Gastrocnemius medialis (tissue), 4 donors: ENCODE measurements at regions not wholly inside any gene's neighbourhood (a gene's known extent, or its start where the extent isn't known, plus 50 kb on each side); places are given as distances from the start of the nearest gene placed in this dataset.
A peak's percentile ranks its signal among the peaks of the same experiment; 100 is the strongest.

Source experiments
- ATAC-seq, 2 donors: fragments of 150-250 bp; one replicate each; pipeline ENCODE4 v1.9.1; 2016
- DNase-seq, 2 donors: peaks; one replicate each; pipeline ENCODE4 v3.0.0-alpha.2; 2019
- H3K27ac ChIP-seq, 4 donors: fragments of 200-600 bp; sonication (generic); 1 replicate in 1 of 4; 2 replicates in 3 of 4; pipeline ENCODE4 v1.5.1; 2016 to 2018; ENCODE audit warnings: mild to moderate bottlenecking in 2 of 4, moderate library complexity in 1 of 4
- H3K27me3 ChIP-seq, 3 donors: fragments of 200-600 bp; sonication (generic) in 2 of 3; 1 replicate in 1 of 3; 2 replicates in 2 of 3; pipeline versions ENCODE4 v1.5.1 to v1.6.0; 2016 to 2019; ENCODE audit warnings: mild to moderate bottlenecking in 1 of 3, moderate library complexity in 1 of 3
- H3K36me3 ChIP-seq, 2 donors: fragments of 200-600 bp; sonication (generic) in 1 of 2; one replicate each; pipeline ENCODE4 v1.5.1; 2017 to 2018
- H3K4me1 ChIP-seq, 2 donors: fragments of 200-600 bp; sonication (generic) in 1 of 2; one replicate each; pipeline ENCODE4 v1.5.1; 2016 to 2017; ENCODE audit warnings: mild to moderate bottlenecking in 2 of 2
- H3K4me3 ChIP-seq, 4 donors: fragments of 200-600 bp; sonication (generic) in 3 of 4; 1 replicate in 1 of 4; 2 replicates in 3 of 4; pipeline ENCODE4 v1.5.1; 2016 to 2019; ENCODE audit warnings: mild to moderate bottlenecking in 2 of 4
- H3K9me3 ChIP-seq, 3 donors: fragments of 200-600 bp; sonication (generic) in 2 of 3; 1 replicate in 1 of 3; 2 replicates in 2 of 3; pipeline ENCODE4 v1.5.1; 2016 to 2019
- POLR2A ChIP-seq, 2 donors: fragments of 450-650 bp; IDR thresholded peaks; one replicate each; pipeline ENCODE4 v1.6.1; 2017; ENCODE audit warnings: antibody characterized with exemption in 2 of 2, mild to moderate bottlenecking in 2 of 2, moderate library complexity in 2 of 2
- in situ Hi-C, 4 donors: fragments of 200-750 bp; cut with MboI; loops; one replicate each; pipeline versions ENCODE4 v1.15.0 to v1.8.0; 2017; ENCODE audit warnings: low sequenced_read_pairs in 4 of 4
- intact Hi-C: fragments of 100-400 bp; cut with DNase I; formaldehyde crosslinking; loops from one replicate; pipeline ENCODE4 v1.15.1; 2023; ENCODE audit warnings: low total_unique reads
- TF ChIP-seq, protein P1 (sequence below), 5 experiments: fragments of 450-650 bp in 3 of 5; fragments of 200-600 bp in 2 of 5; sonication (generic) in 2 of 5; IDR thresholded peaks in 4 of 5; conservative IDR thresholded peaks in 1 of 5; 1 replicate in 4 of 5; 2 replicates in 1 of 5; pipeline ENCODE4 v1.5.1; 2016 to 2019; ENCODE audit warnings: antibody characterized with exemption in 5 of 5, mild to moderate bottlenecking in 3 of 5, moderate library complexity in 3 of 5

DNA sequence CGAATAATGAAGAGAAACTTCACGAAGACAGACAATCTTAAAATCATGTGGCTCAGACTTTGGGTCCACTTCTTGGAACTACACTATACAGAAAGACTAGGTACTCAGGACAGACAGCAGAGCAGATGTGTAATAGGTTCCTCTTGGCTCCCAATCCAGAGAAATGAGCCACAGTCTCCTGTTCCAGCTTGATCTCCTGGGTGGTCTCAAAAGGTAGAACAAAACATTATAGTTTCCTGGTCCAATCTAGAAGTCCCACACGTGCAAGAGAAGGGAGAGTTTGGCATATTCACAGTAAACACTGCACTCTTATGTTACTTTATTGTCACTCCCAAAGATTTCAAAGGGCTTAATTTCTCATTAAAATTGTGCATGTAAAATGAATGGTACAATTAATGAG lies 134.5 kb upstream of the FIBIN start:
- DNase-seq (no peak), ATAC-seq (no peak)
- Histone ChIP-seq H3K9me3 (no peaks in the 10 kb centered on the region), H3K36me3 (no peaks in the 10 kb centered on the region), H3K27ac (no peak overlapping the region), H3K4me1 (peaks cover 5 to 9% of the 10 kb centered on the region in 2 donors), H3K4me3 (no peak overlapping the region), H3K27me3 (no peaks in the 10 kb centered on the region)
- TF ChIP-seq, protein P1, sequence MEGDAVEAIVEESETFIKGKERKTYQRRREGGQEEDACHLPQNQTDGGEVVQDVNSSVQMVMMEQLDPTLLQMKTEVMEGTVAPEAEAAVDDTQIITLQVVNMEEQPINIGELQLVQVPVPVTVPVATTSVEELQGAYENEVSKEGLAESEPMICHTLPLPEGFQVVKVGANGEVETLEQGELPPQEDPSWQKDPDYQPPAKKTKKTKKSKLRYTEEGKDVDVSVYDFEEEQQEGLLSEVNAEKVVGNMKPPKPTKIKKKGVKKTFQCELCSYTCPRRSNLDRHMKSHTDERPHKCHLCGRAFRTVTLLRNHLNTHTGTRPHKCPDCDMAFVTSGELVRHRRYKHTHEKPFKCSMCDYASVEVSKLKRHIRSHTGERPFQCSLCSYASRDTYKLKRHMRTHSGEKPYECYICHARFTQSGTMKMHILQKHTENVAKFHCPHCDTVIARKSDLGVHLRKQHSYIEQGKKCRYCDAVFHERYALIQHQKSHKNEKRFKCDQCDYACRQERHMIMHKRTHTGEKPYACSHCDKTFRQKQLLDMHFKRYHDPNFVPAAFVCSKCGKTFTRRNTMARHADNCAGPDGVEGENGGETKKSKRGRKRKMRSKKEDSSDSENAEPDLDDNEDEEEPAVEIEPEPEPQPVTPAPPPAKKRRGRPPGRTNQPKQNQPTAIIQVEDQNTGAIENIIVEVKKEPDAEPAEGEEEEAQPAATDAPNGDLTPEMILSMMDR (IDR thresholded peaks at IDR 0.05 in 4 of 5, conservative IDR thresholded peaks at IDR 0.05 in 1 of 5), result no peak
- no peak for TF ChIP-seq POLR2A (IDR thresholded peaks at IDR 0.05)
- intact Hi-C loops (no loop called here), in situ Hi-C loops (no loop called here)

DNA sequence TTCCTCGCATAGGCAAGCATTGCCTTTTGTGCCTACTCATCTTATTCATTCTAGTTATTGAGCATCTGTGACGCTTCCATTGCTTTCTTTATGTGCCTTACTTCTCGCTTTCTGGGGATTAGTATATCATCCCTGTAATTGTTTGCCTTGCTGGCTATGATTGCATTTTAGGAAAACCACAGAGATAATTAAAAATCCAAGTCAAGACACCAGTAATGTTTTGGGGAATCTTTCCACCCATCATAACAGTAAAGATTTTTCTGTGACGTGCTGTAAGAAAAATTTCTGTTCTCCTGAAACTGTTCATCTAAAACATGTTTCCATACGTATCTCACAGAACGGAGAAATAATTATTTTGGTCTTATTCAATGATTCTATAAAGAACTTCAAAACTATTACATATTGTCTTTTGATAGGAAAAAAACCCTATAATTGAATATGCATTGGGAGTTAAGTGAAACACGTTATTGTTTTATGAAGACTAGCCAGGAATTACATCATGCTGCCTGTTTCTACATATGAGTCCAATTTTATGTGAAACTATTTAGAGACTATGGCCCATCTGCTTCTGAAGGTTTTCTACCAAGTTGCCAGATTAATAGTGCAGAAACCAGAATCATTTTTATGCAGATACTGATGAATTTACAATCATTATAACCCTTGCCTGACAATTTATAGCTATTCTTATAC lies 133.7 kb upstream of the FIBIN start:
- TF ChIP-seq, protein P1 (IDR thresholded peaks at IDR 0.05 in 4 of 5, conservative IDR thresholded peaks at IDR 0.05 in 1 of 5), result no peak
- no peak for TF ChIP-seq POLR2A (IDR thresholded peaks at IDR 0.05)
- Histone ChIP-seq H3K4me3 (no peak overlapping the region), H3K4me1 (peaks cover 5 to 6% of the 10 kb centered on the region in 2 donors), H3K27ac (no peak overlapping the region), H3K9me3 (no peaks in the 10 kb centered on the region), H3K36me3 (no peaks in the 10 kb centered on the region), H3K27me3 (no peaks in the 10 kb centered on the region)
- in situ Hi-C loops (no loop called here), intact Hi-C loops (no loop called here)
- no peak for DNase-seq
- ATAC-seq, result no peak

DNA sequence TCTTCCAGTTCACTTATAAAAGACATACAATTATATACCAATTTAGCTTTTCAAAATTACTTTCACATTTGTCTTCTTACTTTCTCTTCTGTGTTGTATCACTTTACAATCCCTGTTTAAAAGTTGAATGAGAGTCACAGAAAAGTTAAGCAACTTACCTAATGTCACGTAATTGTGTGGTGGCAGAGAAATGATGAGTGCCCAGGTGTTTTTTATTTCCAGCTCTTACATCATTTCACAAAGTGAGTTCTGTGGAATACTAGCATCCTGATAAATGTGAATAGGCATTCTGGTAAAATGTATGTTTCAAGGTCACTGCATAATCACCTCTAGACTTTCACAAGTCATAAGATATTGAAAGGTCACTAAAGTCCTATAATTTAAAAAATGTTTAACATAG lies 133.0 kb upstream of the FIBIN start:
- Histone ChIP-seq H3K27me3 (no peaks in the 10 kb centered on the region), H3K4me3 (no peak overlapping the region), H3K9me3 (no peaks in the 10 kb centered on the region), H3K4me1 (peaks cover 0 to 5% of the 10 kb centered on the region in 2 donors), H3K36me3 (no peaks in the 10 kb centered on the region), H3K27ac (no peak overlapping the region)
- TF ChIP-seq POLR2A (IDR thresholded peaks at IDR 0.05), result no peak
- TF ChIP-seq, protein P1 (IDR thresholded peaks at IDR 0.05 in 4 of 5, conservative IDR thresholded peaks at IDR 0.05 in 1 of 5), result no peak
- DNase-seq, result no peak
- in situ Hi-C loops, result no loop called here
- intact Hi-C loops, result no loop called here
- no peak for ATAC-seq

DNA sequence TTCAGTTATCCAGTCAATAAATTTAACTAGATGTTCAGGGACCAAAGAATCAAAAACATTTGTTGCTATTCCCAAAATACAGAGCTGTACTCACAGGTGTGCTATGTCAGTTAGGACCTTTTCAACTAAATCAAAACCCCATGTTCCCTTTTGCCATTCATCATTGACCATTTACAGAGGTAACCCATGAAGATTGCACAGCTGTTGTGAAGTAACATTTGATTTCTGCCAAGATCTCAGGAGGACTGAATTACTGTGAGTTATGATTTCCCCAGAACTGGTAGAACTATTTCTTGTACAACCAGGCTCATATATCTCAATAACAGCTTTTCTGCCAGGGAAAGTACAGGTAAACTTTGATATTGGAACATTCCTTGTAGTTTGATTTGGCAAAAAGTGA lies 131.1 kb upstream of the FIBIN start:
- intact Hi-C loops, result no loop called here
- ATAC-seq (peak; percentile 60 to 66), DNase-seq (no peak)
- in situ Hi-C loops, result no loop called here
- H3K4me1 ChIP-seq, result peaks cover 0 to 5% of the 10 kb centered on the region in 2 donors
- H3K27me3 ChIP-seq, result no peaks in the 10 kb centered on the region
- H3K4me3 ChIP-seq, result no peak overlapping the region
- no peak for TF ChIP-seq POLR2A (IDR thresholded peaks at IDR 0.05)
- TF ChIP-seq, protein P1 (IDR thresholded peaks at IDR 0.05 in 4 of 5, conservative IDR thresholded peaks at IDR 0.05 in 1 of 5), result no peak
- H3K36me3 ChIP-seq, result no peaks in the 10 kb centered on the region
- no peaks in the 10 kb centered on the region for H3K9me3 ChIP-seq
- H3K27ac ChIP-seq, result peak overlapping the region in 1 of 4 donors; percentile 34

DNA sequence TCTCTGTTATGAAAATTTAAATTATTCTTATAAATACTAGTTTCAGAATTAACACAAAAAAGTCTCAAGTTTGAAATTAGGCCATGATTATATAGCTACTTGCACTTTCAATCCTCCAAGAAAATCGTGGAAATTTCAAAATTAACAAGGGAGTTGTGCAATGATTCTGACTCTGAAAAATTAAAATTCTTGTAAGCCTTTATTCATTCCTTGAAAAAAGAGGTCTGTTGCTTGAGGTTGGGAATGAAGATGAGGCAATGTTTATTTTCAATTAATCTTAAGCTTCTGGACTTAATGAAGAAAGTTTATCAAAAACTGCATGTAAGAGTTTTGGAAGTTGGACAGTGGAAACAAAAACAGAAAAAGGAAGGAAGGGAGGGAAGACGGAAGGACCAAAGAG lies 128.2 kb upstream of the FIBIN start:
- ATAC-seq (no peak), DNase-seq (no peak)
- H3K36me3 ChIP-seq, result no peaks in the 10 kb centered on the region
- in situ Hi-C loops, result no loop called here
- H3K4me3 ChIP-seq, result no peak overlapping the region
- no peaks in the 10 kb centered on the region for H3K27me3 ChIP-seq
- peaks cover 0 to 5% of the 10 kb centered on the region in 2 donors for H3K4me1 ChIP-seq
- H3K9me3 ChIP-seq, result no peaks in the 10 kb centered on the region
- TF ChIP-seq POLR2A (IDR thresholded peaks at IDR 0.05), result no peak
- TF ChIP-seq, protein P1 (IDR thresholded peaks at IDR 0.05 in 4 of 5, conservative IDR thresholded peaks at IDR 0.05 in 1 of 5), result no peak
- H3K27ac ChIP-seq, result no peak overlapping the region
- intact Hi-C loops, result loop anchor here (1.0 kb wide), 1 partner anchor 127 kb away; no protein-coding TSS in a partner anchor
